ENCODE measurements at regions not wholly inside any gene's neighbourhood (a gene's known extent, or its start where the extent isn't known, plus 50 kb on each side); places are given as distances from the start of the nearest gene placed in this dataset.

GRCh38 chr4:59630922-59631321, 1569.2 kb upstream of the ADGRL3 start (continued):
- no peak for TF ChIP-seq NFIC (IDR thresholded peaks at IDR 0.05; ENCODE audit: low read depth, low read length)
- no peak for TF ChIP-seq SUPT20H (IDR thresholded peaks at IDR 0.05; ENCODE audit: borderline replicate concordance, control insufficient read depth, low read depth, low read length)
- no peak for TF ChIP-seq IKZF1 (conservative IDR thresholded peaks at IDR 0.05)

GRCh38 chr4:59637596-59637995, 1562.5 kb upstream of the ADGRL3 start:
- no peaks in the 10 kb centered on the region for H3K36me3 ChIP-seq (ENCODE audit: control insufficient read depth in 2 of 2, insufficient read depth in 2 of 2, low read length in 1 of 2)
- no peaks in the 10 kb centered on the region for H4K20me1 ChIP-seq (ENCODE audit: control insufficient read depth, insufficient read depth)
- H3K4me2 ChIP-seq (ENCODE audit: control insufficient read depth, insufficient read depth) = no peak overlapping the region
- ATAC-seq (no peak), DNase-seq (ENCODE audit: low read depth, low spot score) (no peak), FAIRE-seq (no peak)
- no peaks in the 10 kb centered on the region for H3K9me3 ChIP-seq (replicated peaks; ENCODE audit: control insufficient read depth, insufficient read depth, low read length)
- no peak overlapping the region for H3K4me3 ChIP-seq
- SMC1A ChIA-PET (ENCODE audit: uncharacterized antibody, unreplicated experiment) = no interaction called here
- H3K9ac ChIP-seq (ENCODE audit: control insufficient read depth, insufficient read depth, low read length) = no peak overlapping the region
- H3K4me1 ChIP-seq (ENCODE audit: control insufficient read depth, insufficient read depth, low read length) = no peaks in the 10 kb centered on the region
- H2AFZ ChIP-seq (ENCODE audit: control insufficient read depth, low read depth, low read length) = no peak overlapping the region
- intact Hi-C loops (cut with micrococcal nuclease; ENCODE audit: unreplicated experiment) = no loop called here
- BruUV-seq (replicated peaks) = no TSS peak
- TF ChIP-seq RAD21 (IDR thresholded peaks at IDR 0.05; ENCODE audit: insufficient read depth, low read depth, low read length) (no peak), STAT1 (conservative IDR thresholded peaks at IDR 0.05) (no peak), SPI1 (IDR thresholded peaks at IDR 0.05; ENCODE audit: borderline replicate concordance, insufficient read depth, low read depth, low read length) (no peak), ZBTB40 (IDR thresholded peaks at IDR 0.05; ENCODE audit: borderline replicate concordance) (no peak), RUNX3 (IDR thresholded peaks at IDR 0.05; ENCODE audit: low read length) (no peak), E2F4 (IDR thresholded peaks at IDR 0.05; ENCODE audit: low read depth, low read length) (no peak), NRF1 (conservative IDR thresholded peaks at IDR 0.05; ENCODE audit: low read depth, low read length) (no peak), PAX5 (IDR thresholded peaks at IDR 0.05; ENCODE audit: borderline replicate concordance, low read depth, low read length) (no peak), KAT2A (conservative IDR thresholded peaks at IDR 0.05; ENCODE audit: control insufficient read depth, low read depth, low read length) (no peak), ATF7 (IDR thresholded peaks at IDR 0.05; ENCODE audit: low read depth) (no peak), MEF2B (IDR thresholded peaks at IDR 0.05; ENCODE audit: partially characterized antibody, poor library complexity, severe bottlenecking) (no peak), ZNF687 (IDR thresholded peaks at IDR 0.05) (no peak), RB1 (IDR thresholded peaks at IDR 0.05; ENCODE audit: borderline replicate concordance) (no peak)
- in situ Hi-C loops (cut with MboI) = no loop called here
- H3K79me2 ChIP-seq (ENCODE audit: control insufficient read depth, insufficient read depth, low read length) = no peaks in the 10 kb centered on the region
- POLR2A ChIA-PET = no interaction called here
- H3K27me3 ChIP-seq (replicated peaks in 1 of 2; ENCODE audit: control insufficient read depth in 2 of 2, insufficient read depth in 2 of 2, low read length in 1 of 2) = no peaks in the 10 kb centered on the region
- H3K27ac ChIP-seq (ENCODE audit: control insufficient read depth, insufficient read depth) = no peak overlapping the region
- WGBS (ENCODE audit: insufficient coverage, insufficient replicate concordance, low lambda C conversion rate, missing lambda C conversion rate) = 0% methylated on average over 1 of the region's 1 CpG
- CTCF ChIA-PET = no interaction called here
- RAD21 ChIA-PET (ENCODE audit: unreplicated experiment) = no interaction called here

Data from GM12878 (cell line).